HCT116 (cell line): ENCODE measurements at regions not wholly inside any gene's neighbourhood (a gene's known extent, or its start where the extent isn't known, plus 50 kb on each side); places are given as distances from the start of the nearest gene placed in this dataset.

Experiments
- ATAC-seq: fragments of 200-7000 bp; cut with Tn5 transposase; 2 replicates; pipeline ENCODE4 v1.9.1; 2020; ENCODE audit warnings: mild to moderate bottlenecking, moderate library complexity
- BruUV-seq: library from RNA; stranded (reverse); fragments of 400-500 nt; replicated peaks from 2 replicates; lab custom pipeline; 2021; lab: Mats Ljungman, UMichigan
- CTCF ChIA-PET: fragments of 300-600 bp; sonication (Branson Sonifier 250); formaldehyde crosslinking; loops from one replicate; lab custom pipeline; 2021; ENCODE audit warnings: antibody characterized with exemption; lab: Charles Lee
- POLR2A ChIA-PET: fragments of 300-600, 350-600 bp; sonication (Branson Sonifier 250); formaldehyde crosslinking; loops from one replicate; lab custom pipeline; 2021; ENCODE audit warnings: antibody characterized with exemption; lab: Charles Lee
- RAD21 ChIA-PET, 2 experiments: fragments of 300-600 bp; sonication (Branson Sonifier 250); formaldehyde crosslinking; loops; one replicate each; lab custom pipeline; 2023; ENCODE audit warnings: low total read pairs in 2 of 2; ENCODE audit not compliant: uncharacterized antibody in 2 of 2, unreplicated experiment in 2 of 2, low non-redundant PET in 1 of 2; lab: Charles Lee
- DNase-seq: peaks from one replicate; pipeline ENCODE4 v3.0.0-alpha.2; 2010; ENCODE audit warnings: low read depth, low spot score
- H2AFZ ChIP-seq: fragments of 200-600 bp; shearing (Covaris generic), sonication (generic); 2 replicates; pipeline ENCODE4 v1.6.1; 2017; ENCODE audit warnings: low read depth, mixed run types, mixed read lengths, antibody characterized with exemption, low read length; ENCODE audit not compliant: poor library complexity, severe bottlenecking
- H3K27ac ChIP-seq: 2 replicates; pipeline ENCODE4 v1.5.1; 2012; ENCODE audit warnings: low read depth, low read length
- H3K27me3 ChIP-seq: fragments of 200-600 bp; sonication (generic); 2 replicates; pipeline ENCODE4 v1.6.1; 2016; ENCODE audit warnings: mixed run types, low read length, mixed read lengths; ENCODE audit not compliant: insufficient read depth
- H3K36me3 ChIP-seq, 2 experiments: fragments of 200-500 bp in 1 of 2; fragments of 200-600 bp in 1 of 2; sonication (Bioruptor generic) in 1 of 2; sonication (generic) in 1 of 2; 2 replicates each; pipeline versions ENCODE4 v1.5.1 to v1.6.1; 2014 to 2016; ENCODE audit warnings: low read length in 2 of 2, inconsistent platforms in 1 of 2, mixed read lengths in 1 of 2, mixed run types in 1 of 2; ENCODE audit not compliant: insufficient read depth in 2 of 2, control insufficient read depth in 1 of 2
- H3K4me1 ChIP-seq, 2 experiments: fragments of 200-600 bp in 1 of 2; sonication (generic) in 1 of 2; 2 replicates each; pipeline versions ENCODE4 v1.5.1 to v1.6.1; 2012 to 2017; ENCODE audit warnings: low read length in 2 of 2, inconsistent platforms in 1 of 2, mild to moderate bottlenecking in 1 of 2, mixed read lengths in 1 of 2, mixed run types in 1 of 2, moderate library complexity in 1 of 2; ENCODE audit not compliant: insufficient read depth in 2 of 2, control insufficient read depth in 1 of 2
- H3K4me2 ChIP-seq: fragments of 200-600 bp; sonication (generic); 2 replicates; pipeline ENCODE4 v1.6.1; 2017; ENCODE audit warnings: mixed run types, low read length, mixed read lengths
- H3K4me3 ChIP-seq, 2 experiments: fragments of 200-600 bp in 1 of 2; sonication (generic) in 1 of 2; replicated peaks in 1 of 2; 2 replicates each; pipeline ENCODE4 v1.5.1; 2011 to 2016; ENCODE audit warnings: low read length in 2 of 2, control low read depth in 1 of 2, low read depth in 1 of 2, mild to moderate bottlenecking in 1 of 2, mixed read lengths in 1 of 2, mixed run types in 1 of 2
- H3K79me2 ChIP-seq: fragments of 200-600 bp; sonication (generic); 2 replicates; pipeline ENCODE4 v1.6.1; 2017; ENCODE audit warnings: mild to moderate bottlenecking, mixed run types, low read length, moderate library complexity, mixed read lengths; ENCODE audit not compliant: insufficient read depth
- H3K9ac ChIP-seq: fragments of 200-600 bp; sonication (generic); 2 replicates; pipeline ENCODE4 v1.6.1; 2016; ENCODE audit warnings: low read length, mixed read lengths
- H3K9me2 ChIP-seq: fragments of 200-600 bp; sonication (generic), shearing (Covaris generic); 2 replicates; pipeline ENCODE4 v1.6.1; 2017; ENCODE audit warnings: mixed run types, mild to moderate bottlenecking, moderate library complexity; ENCODE audit not compliant: insufficient read depth
- H3K9me3 ChIP-seq, 2 experiments: fragments of 200-500 bp in 1 of 2; fragments of 200-600 bp in 1 of 2; sonication (Bioruptor generic) in 1 of 2; sonication (generic) in 1 of 2; 2 replicates each; pipeline ENCODE4 v1.6.1; 2014 to 2017; ENCODE audit warnings: low read length in 2 of 2, mixed read lengths in 2 of 2, inconsistent platforms in 1 of 2, low read depth in 1 of 2, mild to moderate bottlenecking in 1 of 2, mixed run types in 1 of 2, moderate library complexity in 1 of 2; ENCODE audit not compliant: control insufficient read depth in 1 of 2, insufficient read depth in 1 of 2
- H4K20me1 ChIP-seq: fragments of 200-600 bp; sonication (generic), shearing (Covaris generic); 2 replicates; pipeline ENCODE4 v1.6.1; 2017; ENCODE audit warnings: mixed run types, mild to moderate bottlenecking, moderate library complexity; ENCODE audit not compliant: insufficient read depth
- CEBPB ChIP-seq: IDR thresholded peaks from 2 replicates; pipeline ENCODE4 v1.6.1; 2012; ENCODE audit warnings: low read depth
- EGR1 ChIP-seq: IDR thresholded peaks from 2 replicates; pipeline ENCODE4 v1.6.1; 2012; ENCODE audit warnings: low read depth
- EZH2 ChIP-seq: fragments of 200-600 bp; sonication (generic); IDR thresholded peaks from 2 replicates; pipeline ENCODE4 v1.6.1; 2017; ENCODE audit warnings: antibody characterized with exemption, mixed run types
- FOSL1 ChIP-seq: IDR thresholded peaks from 2 replicates; pipeline ENCODE4 v1.6.1; 2012; ENCODE audit warnings: low read depth
- JUND ChIP-seq: IDR thresholded peaks from 2 replicates; pipeline ENCODE4 v1.6.1; 2012
- MAX ChIP-seq: IDR thresholded peaks from 2 replicates; pipeline ENCODE4 v1.6.1; 2012
- POLR2A ChIP-seq: IDR thresholded peaks from 2 replicates; pipeline ENCODE4 v1.7.0; 2011; ENCODE audit warnings: borderline replicate concordance; ENCODE audit not compliant: insufficient read depth, insufficient read length; ENCODE audit errors: extremely low read depth
- POLR2AphosphoS5 ChIP-seq: IDR thresholded peaks from 2 replicates; pipeline ENCODE4 v1.6.1; 2011; ENCODE audit warnings: mild to moderate bottlenecking, low read depth, low read length, moderate library complexity
- REST ChIP-seq: IDR thresholded peaks from 2 replicates; pipeline ENCODE4 v1.6.1; 2012; ENCODE audit warnings: low read depth
- SIN3A ChIP-seq: IDR thresholded peaks from 2 replicates; pipeline ENCODE4 v1.6.1; 2012; ENCODE audit warnings: low read depth
- TCF7L2 ChIP-seq: IDR thresholded peaks from 2 replicates; pipeline ENCODE4 v1.7.0; 2011; ENCODE audit warnings: borderline replicate concordance, inconsistent platforms; ENCODE audit not compliant: insufficient read depth, insufficient read length; ENCODE audit errors: extremely low read depth
- YY1 ChIP-seq: IDR thresholded peaks from 2 replicates; pipeline ENCODE4 v1.6.1; 2011; ENCODE audit warnings: low read length, low read depth, moderate library complexity, mild to moderate bottlenecking; ENCODE audit not compliant: insufficient replicate concordance; ENCODE audit errors: extremely low read depth
- ZBTB33 ChIP-seq: IDR thresholded peaks from 2 replicates; pipeline ENCODE4 v1.6.1; 2011; ENCODE audit warnings: mild to moderate bottlenecking, low read length, moderate library complexity; ENCODE audit not compliant: insufficient replicate concordance; ENCODE audit errors: extremely low read depth
- ZFX ChIP-seq: fragments of 450-650 bp; IDR thresholded peaks from 2 replicates; pipeline ENCODE4 v1.6.1; 2017
- intact Hi-C: fragments of 100-400 bp; cut with micrococcal nuclease; formaldehyde crosslinking; loops from 2 replicates; pipeline ENCODE4 v1.10.0; 2022

- POLR2A ChIA-PET = no interaction called here
- H3K4me1 ChIP-seq = no peaks in the 10 kb centered on the region
- CTCF ChIA-PET = no interaction called here
- H3K27ac ChIP-seq = no peak overlapping the region
- no peak overlapping the region for H3K4me3 ChIP-seq
- no peak for TF ChIP-seq MAX
- TF ChIP-seq CEBPB = no peak
- TF ChIP-seq SIN3A = no peak
- no peak for TF ChIP-seq EZH2
- TF ChIP-seq YY1 = no peak
- TF ChIP-seq, all 23 proteins: peak for 0
- RAD21 ChIA-PET = no interaction called here
- Histone ChIP-seq H3K9me3 (peaks cover 3 to 4% of the 10 kb centered on the region in 2 experiments; a peak in 1 of 4 replicates), H3K4me2 (no peak overlapping the region), H3K9ac (no peak overlapping the region), H3K79me2 (no peaks in the 10 kb centered on the region), H4K20me1 (no peaks in the 10 kb centered on the region), H3K36me3 (no peaks in the 10 kb centered on the region), H3K27me3 (no peaks in the 10 kb centered on the region), H3K9me2 (no peaks in the 10 kb centered on the region), H2AFZ (no peak overlapping the region)
- ATAC-seq (no peak), DNase-seq (no peak)
- BruUV-seq = no TSS peak
- intact Hi-C loops = no loop called here
Observed at GRCh38 chr2:57550912-57551311, 495.7 kb upstream of the VRK2 start.

- H3K9ac ChIP-seq = no peak overlapping the region
- peak; percentile 60 for ATAC-seq
- POLR2A ChIA-PET = no interaction called here
- H2AFZ ChIP-seq = no peak overlapping the region
- H3K4me1 ChIP-seq = no peaks in the 10 kb centered on the region
- DNase-seq = no peak
- H3K36me3 ChIP-seq = no peaks in the 10 kb centered on the region
- CTCF ChIA-PET = no interaction called here
- H3K4me2 ChIP-seq = no peak overlapping the region
- intact Hi-C loops = no loop called here
- no peaks in the 10 kb centered on the region for H3K9me2 ChIP-seq
- no peak overlapping the region for H3K27ac ChIP-seq
- BruUV-seq = no TSS peak
- H3K4me3 ChIP-seq = no peak overlapping the region
- RAD21 ChIA-PET = no interaction called here
- H3K79me2 ChIP-seq = no peaks in the 10 kb centered on the region
- peaks cover 3 to 4% of the 10 kb centered on the region in 2 experiments; a peak in 1 of 4 replicates for H3K9me3 ChIP-seq
- no peaks in the 10 kb centered on the region for H3K27me3 ChIP-seq
- H4K20me1 ChIP-seq = no peaks in the 10 kb centered on the region
- no peak for TF ChIP-seq ZFX
- TF ChIP-seq ZBTB33 = no peak
- TF ChIP-seq REST = no peak
- TF ChIP-seq EGR1 = no peak
- TF ChIP-seq POLR2A = no peak
- no peak for TF ChIP-seq SIN3A
- no peak for TF ChIP-seq EZH2
- TF ChIP-seq POLR2AphosphoS5 = no peak
- TF ChIP-seq TCF7L2 = no peak
- no peak for TF ChIP-seq FOSL1
- no peak for TF ChIP-seq JUND
Observed at GRCh38 chr2:57552885-57553284, 493.7 kb upstream of the VRK2 start.
